A549 (cell line): ENCODE measurements at regions not wholly inside any gene's neighbourhood (a gene's known extent, or its start where the extent isn't known, plus 50 kb on each side); places are given as distances from the start of the nearest gene placed in this dataset.
"Not testable (repeated sequence)": the region's sequence is repeated elsewhere in the genome, so short reads cannot be mapped to it uniquely, and the experiment has no call there.

ENCODE experiments used
- ATAC-seq, 2 experiments: fragments of 200-7000 bp in 1 of 2; fragments of >200 bp in 1 of 2; cut with Nextera tagmentation in 1 of 2; cut with Tn5 transposase in 1 of 2; 3 replicates each; pipeline versions ENCODE4 v1.8.0 to v1.9.1; 2018 to 2020; ENCODE audit warnings: mild to moderate bottlenecking in 1 of 2, moderate library complexity in 1 of 2
- CTCF ChIA-PET: fragments of 300-600 bp; sonication (Branson Sonifier 250); formaldehyde crosslinking; extraction: SDS; loops from one replicate; lab custom pipeline; 2021; ENCODE audit warnings: antibody characterized with exemption, inconsistent platforms; lab: Yijun Ruan, JAX
- POLR2A ChIA-PET: fragments of 350-600 bp; formaldehyde crosslinking; extraction: SDS; loops from one replicate; lab custom pipeline; 2021; ENCODE audit warnings: antibody characterized with exemption, inconsistent platforms; lab: Yijun Ruan, JAX
- DNase-seq, 2 experiments: peaks; one replicate each; pipeline versions ENCODE4 v3.0.0 to v3.0.0-alpha.2; 2011 to 2016; ENCODE audit warnings: low read depth in 1 of 2, low spot score in 1 of 2
- FAIRE-seq: peaks from 2 replicates; lab custom pipeline; 2011; peaks lifted over from hg19 to GRCh38; lab: Jason Lieb, UNC
- H3K27ac ChIP-seq, 2 experiments: fragments of >200 bp; sonication (Bioruptor Twin); formaldehyde crosslinking; 3 replicates each; pipeline ENCODE4 v1.5.1; 2016 to 2017
- H3K4me1 ChIP-seq: fragments of >200 bp; sonication (Bioruptor Twin); formaldehyde crosslinking; 3 replicates; pipeline ENCODE4 v1.6.1; 2016
- H3K4me2 ChIP-seq: fragments of >200 bp; sonication (Bioruptor Twin); formaldehyde crosslinking; 3 replicates; pipeline ENCODE4 v1.6.1; 2016
- H3K4me3 ChIP-seq: fragments of >200 bp; sonication (Bioruptor Twin); formaldehyde crosslinking; 3 replicates; pipeline ENCODE4 v1.5.1; 2016
- H3K9me3 ChIP-seq: fragments of >200 bp; sonication (Bioruptor Twin); formaldehyde crosslinking; 3 replicates; pipeline ENCODE4 v1.6.1; 2016
- ATOH8 ChIP-seq: fragments of 250-450 bp; sonication (Bioruptor Pico); IDR thresholded peaks from 2 replicates; pipeline ENCODE4 v1.5.0; 2020; ENCODE audit warnings: low read depth, mild to moderate bottlenecking, moderate library complexity
- CBX8 ChIP-seq: fragments of 200-600 bp; sonication (generic); IDR thresholded peaks from 2 replicates; pipeline ENCODE4 v1.6.1; 2016
- CEBPB ChIP-seq, 2 experiments: fragments of >200 bp in 1 of 2; sonication (Bioruptor Twin) in 1 of 2; formaldehyde crosslinking in 1 of 2; IDR thresholded peaks; 2 replicates each; pipeline ENCODE4 v1.6.1; 2012 to 2016
- FOXS1 ChIP-seq: fragments of 250-450 bp; sonication (Bioruptor Pico); IDR thresholded peaks from 2 replicates; pipeline ENCODE4 v1.5.0; 2020; ENCODE audit warnings: mild to moderate bottlenecking, moderate library complexity
- HDAC2 ChIP-seq: fragments of 200-600 bp; sonication (generic); IDR thresholded peaks from 2 replicates; pipeline ENCODE4 v1.6.1; 2016
- HES2 ChIP-seq: fragments of >200 bp; sonication (Bioruptor Twin); formaldehyde crosslinking; IDR thresholded peaks from 2 replicates; pipeline ENCODE4 v1.6.1; 2016
- HOXB13 ChIP-seq: fragments of 250-450 bp; sonication (Bioruptor Pico); IDR thresholded peaks from 2 replicates; pipeline ENCODE4 v1.5.0; 2020; ENCODE audit warnings: low read depth, mild to moderate bottlenecking, moderate library complexity
- MAZ ChIP-seq: fragments of 150-350 bp; IDR thresholded peaks from 2 replicates; pipeline ENCODE4 v1.6.1; 2014; ENCODE audit warnings: antibody characterized with exemption, low read depth, low read length, borderline replicate concordance
- MYC ChIP-seq: IDR thresholded peaks from 2 replicates; pipeline ENCODE4 v1.6.1; 2012; ENCODE audit warnings: mild to moderate bottlenecking, inconsistent platforms, low read length, improper control_type of control experiment, borderline replicate concordance
- NR3C1 ChIP-seq: fragments of >200 bp; sonication (Bioruptor Twin); formaldehyde crosslinking; IDR thresholded peaks from 3 replicates; pipeline ENCODE4 v1.6.1; 2017
- PHF8 ChIP-seq: fragments of 200-600 bp; sonication (generic); IDR thresholded peaks from 2 replicates; pipeline ENCODE4 v1.6.1; 2016; ENCODE audit warnings: low read depth, mild to moderate bottlenecking, antibody characterized with exemption, moderate library complexity, borderline replicate concordance
- POLR2AphosphoS2 ChIP-seq: conservative IDR thresholded peaks from 2 replicates; pipeline ENCODE4 v1.6.1; 2012; ENCODE audit warnings: low read length, improper control_type of control experiment, inconsistent platforms
- RAD21 ChIP-seq, 2 experiments: fragments of >200 bp in 1 of 2; sonication (Bioruptor Twin) in 1 of 2; formaldehyde crosslinking in 1 of 2; IDR thresholded peaks in 1 of 2; conservative IDR thresholded peaks in 1 of 2; 2 replicates in 1 of 2; 3 replicates in 1 of 2; pipeline ENCODE4 v1.6.1; 2012 to 2018; ENCODE audit warnings: inconsistent platforms in 1 of 2
- REST ChIP-seq: fragments of 200-600 bp; sonication (generic); IDR thresholded peaks from 2 replicates; pipeline ENCODE4 v1.6.1; 2016; ENCODE audit warnings: antibody characterized with exemption, mild to moderate bottlenecking, moderate library complexity
- SREBF2 ChIP-seq: fragments of 450-650 bp; IDR thresholded peaks from 2 replicates; pipeline ENCODE4 v1.6.1; 2014; ENCODE audit warnings: mild to moderate bottlenecking, moderate library complexity
- ZFP36 ChIP-seq: fragments of 450-650 bp; IDR thresholded peaks from 2 replicates; pipeline ENCODE4 v1.6.1; 2014; ENCODE audit warnings: borderline replicate concordance; ENCODE audit not compliant: partially characterized antibody
- ZNF302 ChIP-seq: fragments of 250-450 bp; sonication (Bioruptor Pico); IDR thresholded peaks from 2 replicates; pipeline ENCODE4 v1.9.0; 2021; ENCODE audit warnings: inconsistent platforms, mild to moderate bottlenecking, moderate library complexity
- WGBS: methylation state at CpG from one replicate; pipeline ENCODE4 v1.1.6; 2017; ENCODE audit errors: missing lambda C conversion rate; 5-methylcytosine and 5-hydroxymethylcytosine counted together

GRCh38 chr5:57878301-57878722 is 395.7 kb upstream of the ACTBL2 start (continued):
- TF ChIP-seq ATOH8 (CRISPR knock-in tag) (no peak), HDAC2 (no peak), HES2 (no peak), CEBPB (IDR thresholded peaks at IDR 0.05) (no peak), RAD21 (conservative IDR thresholded peaks at IDR 0.05 in 1 of 2, IDR thresholded peaks at IDR 0.05 in 1 of 2) (no peak)

- H3K27ac ChIP-seq: no peak overlapping the region
- no peak overlapping the region for H3K4me3 ChIP-seq
- POLR2A ChIA-PET: no interaction called here
- ATAC-seq (no peak), DNase-seq (no peak), FAIRE-seq (no peak)
- 82% methylated on average over 1 of the region's 1 CpG for WGBS
- no peaks in the 10 kb centered on the region for H3K4me1 ChIP-seq
- H3K9me3 ChIP-seq: no peaks in the 10 kb centered on the region
- no peak overlapping the region for H3K4me2 ChIP-seq
- CTCF ChIA-PET: interaction anchor here (1.1 kb wide), 2 partner anchors 17 to 92 kb away, joined by 3 read pairs; no protein-coding TSS in a partner anchor
- TF ChIP-seq POLR2AphosphoS2 (no peak), NR3C1 (no peak), ZFP36 (no peak), FOXS1 (no peak), PHF8 (no peak), REST (no peak), HOXB13 (CRISPR knock-in tag) (no peak), ZNF302 (no peak), ATOH8 (CRISPR knock-in tag) (no peak), MYC (no peak), SREBF2 (no peak)
Observed at GRCh38 chr5:57871496-57871895, 388.9 kb upstream of the ACTBL2 start.

GRCh38 chr5:57870267-57870666 is 387.7 kb upstream of the ACTBL2 start:
- POLR2A ChIA-PET, H3K4me1 ChIP-seq, H3K9me3 ChIP-seq, H3K27ac ChIP-seq, H3K4me3 ChIP-seq, DNase-seq, ATAC-seq, H3K4me2 ChIP-seq, FAIRE-seq: not testable (repeated sequence)
- CTCF ChIA-PET: interaction anchor here (1.1 kb wide), 2 partner anchors 18 to 91 kb away, joined by 3 read pairs; no protein-coding TSS in a partner anchor
- 92% methylated on average over 13 of the region's 14 CpGs for WGBS

GRCh38 chr5:57863661-57864060 is 381.1 kb upstream of the ACTBL2 start:
- ChIA-PET POLR2A (no interaction called here), CTCF (interaction anchor here (2.4 kb wide), 2 partner anchors 10 to 24 kb away, joined by 6 to 8 read pairs; no protein-coding TSS in a partner anchor)
- FAIRE-seq: no peak
- ATAC-seq: no peak
- Histone ChIP-seq H3K27ac (no peak overlapping the region), H3K9me3 (no peaks in the 10 kb centered on the region), H3K4me3 (no peak overlapping the region), H3K4me2 (no peak overlapping the region), H3K4me1 (no peaks in the 10 kb centered on the region)
- WGBS: 85% methylated on average over 2 of the region's 2 CpGs
- no peak for DNase-seq
- no peak for TF ChIP-seq CBX8
- TF ChIP-seq MAZ: no peak
